ENCODE measurements at regions not wholly inside any gene's neighbourhood (a gene's known extent, or its start where the extent isn't known, plus 50 kb on each side); places are given as distances from the start of the nearest gene placed in this dataset.
"Not testable (repeated sequence)": the region's sequence is repeated elsewhere in the genome, so short reads cannot be mapped to it uniquely, and the experiment has no call there.

DNA sequence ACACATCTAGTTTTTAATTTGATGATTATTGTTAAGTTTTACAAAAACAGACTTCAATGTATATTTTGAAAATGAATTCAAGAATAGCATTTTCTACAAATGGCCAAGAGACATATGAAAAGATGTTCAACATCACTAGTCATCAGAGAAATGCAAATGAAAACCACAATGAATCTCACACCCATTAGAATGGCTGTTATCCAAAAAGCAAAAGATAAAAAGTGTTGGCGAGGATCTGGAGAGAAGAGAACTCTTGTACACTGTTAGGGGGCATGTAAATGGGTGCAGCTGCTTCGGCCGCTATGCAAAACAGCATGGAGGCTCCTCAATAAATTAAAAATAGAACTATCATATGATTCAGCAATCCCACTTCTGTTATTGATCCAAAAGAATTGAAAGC is 185.8 kb upstream of the CCN2 start:
- DNase-seq, result no peak

GRCh38 chr6:132135409-132135808 is 184.2 kb upstream of the CCN2 start:
- DNase-seq, result no peak

- DNase-seq, result no peak
Measured at GRCh38 chr6:132133736-132134445, 182.7 kb upstream of the CCN2 start.

- no peak for DNase-seq
Measured at GRCh38 chr6:132132924-132133639, 181.9 kb upstream of the CCN2 start.

DNA sequence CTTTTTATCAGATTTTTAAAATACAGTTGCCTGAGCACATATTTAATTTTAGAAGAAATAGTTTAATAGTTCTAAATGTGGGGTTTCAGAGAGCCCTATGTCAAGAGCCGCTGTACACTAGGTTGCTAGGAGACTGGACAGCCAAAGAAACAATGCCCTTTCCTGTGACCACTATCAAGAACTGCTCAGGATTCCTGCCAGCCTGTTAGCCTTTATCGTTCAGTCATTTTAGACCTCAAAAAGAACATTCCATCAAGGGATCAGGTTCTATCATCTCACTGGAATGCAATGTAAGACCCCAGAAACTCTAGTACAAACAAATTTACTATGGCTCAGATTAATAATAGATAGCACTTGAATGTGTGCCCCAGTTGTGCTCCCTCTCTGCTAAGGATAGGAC is 181.2 kb upstream of the CCN2 start:
- DNase-seq, result no peak

DNA sequence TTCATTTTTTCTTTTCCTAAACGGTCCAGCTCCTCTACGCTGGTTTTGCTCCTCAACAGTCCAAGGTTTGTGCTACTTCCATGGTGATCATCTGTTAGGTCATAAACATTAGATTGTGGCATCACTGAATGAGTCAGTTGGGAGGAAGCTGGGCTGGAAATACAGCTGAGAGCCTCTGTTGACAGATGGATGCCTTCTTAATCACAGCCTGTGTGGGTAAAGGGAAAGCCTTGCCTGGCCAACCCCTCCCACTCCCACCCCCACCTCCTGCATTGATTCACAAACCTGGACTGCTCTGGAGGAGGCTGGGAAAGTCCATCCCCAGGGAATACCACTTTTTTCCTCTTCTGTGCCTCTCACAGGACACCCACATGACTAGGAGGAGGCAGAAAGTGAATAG is 180.6 kb upstream of the CCN2 start:
- peak; percentile 58 for DNase-seq

DNA sequence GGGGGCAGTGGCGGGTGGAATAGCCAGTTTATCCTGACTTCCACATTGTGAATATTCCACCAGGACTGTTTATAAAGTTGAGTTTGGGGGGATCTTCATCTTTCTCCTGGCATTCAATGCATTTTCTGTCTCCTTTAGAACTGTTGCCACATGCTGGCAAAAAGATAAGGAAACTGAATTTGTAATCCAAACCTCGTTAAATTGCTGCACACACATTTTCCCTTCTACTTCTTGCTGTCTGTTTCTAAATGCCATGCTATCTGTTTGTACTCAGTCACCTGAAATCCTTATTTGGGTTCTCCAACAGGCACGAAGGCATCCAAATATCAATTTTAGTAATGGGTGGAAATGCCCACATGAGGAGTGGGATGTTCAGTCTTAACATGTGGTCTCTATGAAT is 180.2 kb upstream of the CCN2 start:
- no peak for DNase-seq

DNA sequence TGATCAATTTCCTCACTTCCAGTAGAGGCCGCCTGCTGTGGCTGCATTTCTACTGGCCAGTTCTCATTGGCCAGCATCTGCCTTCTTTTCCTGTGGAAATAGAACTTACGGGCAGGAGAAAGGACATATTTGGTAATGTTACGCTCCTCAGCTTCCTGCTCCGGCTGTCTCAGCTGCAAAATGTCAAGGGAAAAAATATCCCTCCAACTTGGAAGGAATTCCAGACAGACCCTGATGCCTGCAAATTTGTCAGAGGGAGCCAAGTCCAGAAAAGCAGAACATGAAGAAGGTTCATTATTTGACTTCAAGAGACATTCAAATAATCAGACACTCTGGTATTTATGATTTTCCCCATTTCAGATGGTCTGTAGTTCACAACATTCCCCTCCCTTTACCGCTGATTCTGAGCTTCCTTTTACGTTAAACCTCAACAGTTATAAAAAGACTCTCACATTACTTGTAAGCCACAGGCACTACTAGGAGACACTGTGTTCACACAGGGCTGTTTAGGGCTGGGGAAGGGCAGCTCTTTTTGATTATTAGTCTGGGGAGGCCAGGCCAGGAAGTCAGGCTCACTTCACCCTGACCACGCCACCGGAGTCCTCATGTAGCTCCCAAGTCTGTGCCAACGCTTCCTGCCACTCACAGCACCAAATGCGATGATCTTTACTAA is 179.6 kb upstream of the CCN2 start:
- DNase-seq, result peak; percentile 73

- DNase-seq, result no peak
Measured at GRCh38 chr6:132128424-132128823, 177.3 kb upstream of the CCN2 start.

DNA sequence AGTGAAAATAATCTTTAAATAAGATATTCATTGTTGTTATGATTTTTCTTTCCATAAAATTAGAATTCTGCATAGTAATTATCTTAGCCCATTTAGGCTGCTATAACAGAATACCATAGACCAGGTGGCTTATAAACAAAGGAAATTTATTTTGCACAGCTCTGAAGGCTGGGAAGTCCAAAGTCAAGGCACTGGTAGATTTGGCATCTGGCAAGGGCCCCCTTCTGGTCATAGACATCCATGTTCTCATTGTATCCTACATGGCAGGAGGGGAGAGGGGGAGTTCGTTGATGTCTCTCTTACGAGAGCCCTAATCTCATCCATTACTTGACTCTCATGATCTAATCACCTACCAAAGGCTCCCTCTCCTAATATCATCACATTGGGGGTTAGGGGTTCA is 175.0 kb upstream of the CCN2 start:
- DNase-seq, result no peak

DNA sequence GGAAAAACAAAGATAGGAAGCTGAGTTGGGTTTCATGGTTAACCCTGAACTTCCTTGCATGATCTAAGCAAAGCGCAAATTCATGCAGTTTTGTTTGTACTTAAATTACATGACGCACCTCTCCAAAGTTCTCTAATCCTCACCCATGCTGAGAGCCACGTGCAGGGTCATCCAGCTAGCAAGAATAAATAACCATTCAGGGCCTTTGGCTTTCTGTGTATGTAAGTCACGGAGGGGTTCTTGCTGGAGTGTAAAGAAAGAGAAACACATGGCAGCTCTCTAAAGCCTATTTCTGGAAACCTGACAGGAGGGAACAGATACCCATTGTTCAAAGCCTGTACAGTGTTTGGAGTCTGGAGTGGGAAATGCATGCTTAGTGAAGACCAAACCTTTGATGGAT is 171.7 kb upstream of the CCN2 start:
- peak; percentile 51 for DNase-seq

GRCh38 chr6:132122176-132122575 is 171.0 kb upstream of the CCN2 start:
- no peak for DNase-seq

DNA sequence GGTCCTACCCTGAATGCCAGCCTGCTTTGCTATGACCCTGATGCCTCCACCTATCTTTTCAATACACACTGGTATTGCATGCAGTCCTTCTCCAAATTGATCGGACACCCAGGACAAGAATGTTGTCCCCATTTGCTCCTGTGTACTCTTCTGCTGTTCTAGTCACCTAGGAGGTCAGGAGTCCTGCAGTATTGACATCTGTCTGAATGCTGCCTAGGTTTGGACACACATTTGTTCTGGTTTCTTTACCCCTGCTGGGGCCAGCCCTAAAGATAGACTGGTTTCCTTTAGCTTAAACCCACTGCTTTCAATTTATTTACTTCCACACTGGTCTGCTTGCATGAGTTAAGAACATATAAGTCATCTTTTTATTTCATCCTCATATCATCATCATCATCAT is 167.0 kb upstream of the CCN2 start:
- no peak for DNase-seq

DNA sequence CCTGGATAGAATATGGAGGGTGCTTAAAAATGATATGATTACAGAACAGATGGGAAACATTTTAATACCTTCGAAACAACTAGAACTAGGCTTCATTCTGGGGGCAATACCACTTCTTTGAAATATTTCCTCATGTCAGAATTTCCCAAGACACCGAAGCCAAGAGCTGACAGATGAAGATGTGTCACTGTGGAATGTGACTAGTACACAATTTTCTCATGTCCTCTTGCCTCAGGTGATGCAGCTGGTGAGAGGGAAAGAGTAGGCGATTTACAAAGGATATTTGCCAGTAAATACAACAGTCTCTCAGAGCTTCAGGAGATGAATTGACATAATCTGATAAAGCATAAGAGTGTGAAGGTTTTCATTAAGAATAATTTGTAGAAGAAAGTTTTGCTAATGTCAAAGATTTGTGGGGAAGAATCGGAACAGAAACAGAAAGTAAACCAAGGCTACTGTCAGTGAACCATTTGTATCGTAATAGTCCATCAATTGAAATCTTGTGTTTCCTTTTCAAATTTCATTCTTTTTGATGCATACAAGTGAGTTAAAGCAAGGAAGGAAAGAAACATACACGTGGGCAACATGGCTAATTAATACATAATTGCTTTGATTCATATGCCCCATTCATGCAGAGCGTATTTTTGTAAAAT is 164.7 kb upstream of the CCN2 start:
- no peak for DNase-seq

GRCh38 chr6:132114201-132114825 is 163.1 kb upstream of the CCN2 start:
- DNase-seq, result no peak

DNA sequence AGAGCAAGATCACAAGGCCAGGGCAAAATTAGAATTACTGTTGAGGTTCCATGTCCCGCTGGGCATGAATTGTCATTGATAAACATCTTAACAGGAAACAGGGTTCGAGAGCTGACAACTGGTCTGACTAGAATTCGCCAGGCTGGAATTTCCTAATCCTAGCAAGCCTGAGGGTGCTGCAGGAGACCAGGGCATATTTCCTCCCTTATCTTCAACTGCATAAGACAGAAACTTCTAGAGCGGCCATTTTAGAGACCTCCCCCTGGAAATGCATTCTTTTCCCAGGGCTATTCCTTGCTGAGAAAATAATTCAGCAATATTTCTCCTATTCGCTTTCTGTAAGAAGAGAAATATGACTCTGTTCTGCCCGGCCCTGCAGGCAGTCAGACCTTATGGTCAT is 158.6 kb upstream of the CCN2 start:
- DNase-seq, result not testable (repeated sequence)

DNA sequence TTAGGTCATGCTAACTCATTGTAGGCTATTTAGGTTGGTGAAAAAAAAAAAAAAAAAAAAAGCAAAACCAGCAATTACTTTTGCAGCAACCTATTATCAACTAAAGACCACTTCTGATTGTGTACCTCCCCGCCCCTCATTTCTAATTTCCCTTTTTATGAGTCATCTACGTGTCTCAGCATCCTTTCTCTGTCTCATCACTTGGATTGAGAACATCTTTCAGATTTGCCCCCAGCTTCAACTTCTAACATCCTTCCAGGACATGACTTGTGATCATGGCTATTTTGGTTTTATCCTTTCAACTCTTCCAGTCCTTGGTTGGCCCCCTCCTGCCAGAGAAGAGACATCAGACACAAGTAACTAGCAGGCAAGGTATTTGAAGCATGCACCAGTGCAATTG is 156.7 kb upstream of the CCN2 start:
- DNase-seq, result no peak

DNA sequence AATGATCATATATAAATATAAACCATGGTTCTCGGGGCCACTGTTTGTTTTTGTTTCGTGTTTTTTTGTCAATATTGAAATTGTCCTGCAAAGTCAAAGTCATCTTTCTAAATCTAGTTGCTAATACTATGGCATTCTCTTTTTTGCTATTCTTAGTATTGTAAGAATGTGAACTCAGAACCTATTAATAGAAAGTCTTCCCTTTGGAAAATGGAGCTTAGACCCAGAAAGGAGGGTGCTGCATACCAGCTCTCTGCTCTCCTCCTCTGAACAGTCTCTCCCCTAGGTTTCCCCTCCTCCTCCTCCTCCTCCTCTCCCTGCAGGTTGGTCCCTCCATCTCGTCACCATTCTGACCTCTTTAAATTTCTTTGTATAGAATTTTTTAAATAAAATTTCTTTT is 150.4 kb upstream of the CCN2 start:
- DNase-seq, result no peak

- no peak for DNase-seq
Measured at GRCh38 chr6:132100388-132100990, 149.3 kb upstream of the CCN2 start.

GRCh38 chr6:132096996-132097395 is 145.8 kb upstream of the CCN2 start:
- DNase-seq, result no peak

GRCh38 chr6:132096245-132096644 is 145.1 kb upstream of the CCN2 start:
- no peak for DNase-seq

DNA sequence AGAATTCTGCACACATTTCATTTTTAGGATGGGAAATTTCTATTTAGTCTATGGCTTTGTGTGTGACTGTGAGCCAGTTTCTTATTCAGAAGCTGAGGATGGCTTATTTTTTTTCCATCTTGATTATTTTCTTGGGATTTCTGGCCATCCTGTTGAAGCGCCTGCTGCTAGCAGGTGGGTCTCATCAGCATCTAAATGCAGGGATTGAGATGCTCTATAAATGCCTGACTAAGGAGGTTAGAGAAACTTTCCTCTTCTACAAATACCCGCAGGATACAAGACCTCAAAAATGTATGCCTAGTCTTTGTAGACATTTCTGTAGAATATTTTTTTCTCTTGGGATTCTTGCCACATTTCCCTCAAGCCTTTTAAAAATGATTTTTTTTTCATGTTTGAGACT is 138.0 kb upstream of the CCN2 start:
- no peak for DNase-seq

GRCh38 chr6:132088150-132088549 is 137.0 kb upstream of the CCN2 start:
- DNase-seq, result no peak

Measured in GDM1 (cell line).